GM19240 (cell line): ENCODE measurements at regions not wholly inside any gene's neighbourhood (a gene's known extent, or its start where the extent isn't known, plus 50 kb on each side); places are given as distances from the start of the nearest gene placed in this dataset.

Source experiments
- DNase-seq: peaks from one replicate; pipeline ENCODE4 v3.0.0; 2011; ENCODE audit warnings: low spot score; ENCODE audit not compliant: insufficient read length

DNA sequence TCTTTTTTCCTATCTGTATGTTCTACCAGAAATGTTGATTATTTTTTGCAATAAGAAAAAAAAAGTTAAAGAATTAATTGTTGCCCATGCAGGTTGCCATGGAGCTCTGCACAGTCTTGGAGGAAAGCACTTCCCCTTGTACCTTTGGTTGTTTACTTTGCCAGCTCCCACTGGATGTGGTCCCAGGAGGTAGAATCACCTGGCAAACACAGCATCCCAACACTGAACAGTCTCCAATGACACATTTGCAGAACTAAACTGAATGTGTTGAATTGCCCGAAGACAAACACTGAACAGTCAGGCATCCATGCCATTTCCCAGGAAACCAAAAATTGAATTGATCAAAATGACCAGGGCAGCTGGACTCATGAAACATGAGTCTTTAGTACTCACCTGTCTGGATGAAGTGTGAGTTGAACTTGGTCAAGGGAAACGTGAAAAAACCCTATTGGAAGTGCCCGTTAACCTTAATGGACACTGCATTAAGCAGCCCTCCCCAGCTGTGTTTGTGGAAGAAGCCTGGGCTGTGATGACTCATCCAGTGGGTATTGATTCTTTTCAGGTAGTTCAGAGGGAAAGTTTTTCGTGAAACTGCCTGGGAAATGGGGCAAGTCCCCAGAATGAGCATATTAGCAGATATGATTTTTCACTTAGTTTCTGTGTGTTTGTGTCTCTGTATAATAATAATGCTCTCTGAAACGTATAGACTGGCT lies 284.7 kb upstream of the STT3B start:
- no peak for DNase-seq

DNA sequence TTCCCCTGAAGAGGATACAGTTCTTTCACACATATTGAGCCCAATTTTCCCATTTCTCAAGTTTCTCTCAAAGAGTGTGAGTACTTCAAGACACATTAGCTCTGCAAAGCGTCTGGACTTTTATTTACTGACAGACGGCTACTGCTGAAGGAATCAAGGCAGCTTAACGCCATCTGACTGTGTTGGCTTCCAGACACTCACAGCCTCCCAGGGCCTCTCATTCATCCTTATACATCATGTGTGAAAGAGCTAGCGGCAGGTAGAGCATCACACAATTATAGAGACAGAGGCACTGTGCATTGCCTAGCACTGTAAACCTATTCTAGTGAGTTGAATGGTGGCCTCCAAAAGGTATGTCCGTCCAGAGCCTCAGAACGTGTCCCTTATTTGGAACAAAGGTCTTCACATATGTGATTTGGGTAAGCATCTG lies 284.1 kb upstream of the STT3B start:
- DNase-seq: no peak

DNA sequence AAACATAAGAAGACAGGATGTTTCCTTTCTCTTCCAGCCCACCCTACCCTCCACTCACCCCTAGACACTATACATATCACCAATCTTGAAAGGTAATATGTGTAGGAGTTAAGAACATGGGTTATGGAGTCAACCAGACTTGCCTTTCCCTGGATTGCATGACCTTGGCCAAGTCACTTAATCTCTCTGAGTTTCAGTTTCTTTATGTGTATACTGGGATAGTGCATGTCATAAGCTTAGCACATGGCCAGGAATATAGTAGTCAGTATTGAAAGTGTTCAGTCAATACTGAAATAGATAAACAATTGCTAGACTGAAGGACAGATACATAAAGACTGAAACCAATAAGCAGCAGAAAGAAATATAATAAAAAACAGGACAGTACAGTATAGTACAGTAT lies 283.2 kb upstream of the STT3B start:
- DNase-seq: no peak

DNA sequence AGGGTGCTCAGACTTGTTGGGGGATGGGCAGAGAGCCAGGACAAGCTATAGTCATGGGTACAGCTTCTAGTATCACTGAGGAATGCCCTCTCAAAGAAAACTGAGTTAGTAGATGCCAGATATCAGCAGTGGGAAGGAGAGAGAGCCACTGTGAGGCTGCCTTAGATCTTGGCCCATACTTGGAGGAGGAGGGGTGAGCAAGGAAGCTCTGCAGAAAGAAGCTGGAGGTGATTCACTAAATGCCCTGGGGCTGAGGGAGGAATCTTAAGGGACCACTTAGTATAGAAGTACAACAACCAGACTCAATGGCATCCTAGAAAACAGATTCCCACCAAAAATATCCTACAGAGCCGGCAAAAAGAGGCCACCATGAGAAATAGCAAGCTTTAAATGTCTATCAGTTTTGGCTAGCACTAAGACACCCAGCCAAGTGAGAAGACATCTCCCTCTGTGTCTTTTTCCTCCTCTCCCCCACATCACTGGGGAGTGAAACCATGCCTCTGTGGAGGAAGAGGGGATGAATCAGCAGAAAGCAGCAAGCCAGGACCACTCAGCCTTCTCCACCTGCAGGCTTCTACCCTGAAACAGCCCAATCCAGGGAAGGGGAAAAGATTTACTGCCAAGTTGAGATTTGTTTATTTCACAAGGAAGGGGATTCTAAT lies 282.5 kb upstream of the STT3B start:
- DNase-seq: no peak

DNA sequence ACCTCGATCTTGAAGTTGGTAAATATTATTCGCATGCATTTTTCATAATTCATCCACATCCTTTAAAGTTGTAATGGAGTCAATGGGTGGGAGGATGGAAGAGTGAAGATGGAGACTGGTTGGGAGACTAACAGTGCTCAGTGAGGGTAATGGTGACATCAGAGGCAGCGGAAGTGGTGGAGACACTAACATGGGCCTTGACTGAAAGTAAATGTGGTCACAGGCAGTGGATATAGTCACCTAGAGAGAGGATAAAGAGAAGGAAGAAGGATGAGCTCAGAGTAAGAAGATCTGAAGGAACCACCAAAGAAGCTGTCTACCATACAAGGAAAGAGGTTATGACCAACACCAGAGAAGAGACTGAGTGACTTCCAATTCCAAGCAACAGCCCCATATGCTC lies 281.6 kb upstream of the STT3B start:
- no peak for DNase-seq

DNA sequence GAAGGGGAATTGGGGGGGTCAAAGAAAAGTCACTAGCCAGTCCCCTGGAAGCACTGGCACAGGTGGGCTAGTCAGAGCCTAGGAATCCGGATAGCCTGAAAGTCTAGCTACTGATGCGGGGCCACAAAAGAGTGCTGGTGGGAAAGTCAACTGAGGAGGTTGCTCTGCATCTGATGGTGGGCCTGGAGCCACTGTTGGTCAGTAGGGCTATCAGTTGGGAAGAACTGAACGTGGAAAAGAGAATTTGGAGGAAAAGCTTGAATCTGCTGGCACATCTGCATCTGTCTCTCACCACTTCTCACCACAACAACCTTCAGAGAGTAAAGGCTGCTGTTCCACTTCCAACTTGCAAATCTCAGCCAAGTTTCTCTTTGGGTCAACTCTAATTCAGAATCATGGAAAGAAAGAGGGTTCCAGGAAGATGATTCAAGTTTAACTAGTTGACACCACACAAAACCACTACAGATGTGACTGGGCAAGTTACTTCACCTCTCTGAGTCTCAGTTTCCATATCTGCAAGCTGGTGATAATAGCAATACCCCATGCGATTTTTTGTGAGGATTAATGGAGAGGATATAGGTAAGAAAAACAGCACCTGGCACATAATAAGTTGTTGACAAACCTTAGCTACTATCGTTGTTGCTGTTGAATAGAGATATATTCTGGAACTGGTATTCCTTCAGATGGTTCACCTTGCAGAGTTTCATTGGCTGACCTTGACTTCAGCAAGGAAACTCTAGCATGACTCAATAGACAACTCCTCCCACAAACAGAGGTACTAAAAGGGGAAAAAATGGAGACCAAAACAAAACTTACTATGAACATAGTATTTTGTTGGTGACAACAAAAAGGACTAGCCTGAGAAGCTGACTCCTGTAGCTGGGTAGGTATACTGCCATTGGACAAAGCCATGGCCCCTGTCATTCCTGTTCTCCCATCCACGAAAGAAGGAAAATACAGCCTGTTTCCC lies 280.2 kb upstream of the STT3B start:
- DNase-seq: no peak

DNA sequence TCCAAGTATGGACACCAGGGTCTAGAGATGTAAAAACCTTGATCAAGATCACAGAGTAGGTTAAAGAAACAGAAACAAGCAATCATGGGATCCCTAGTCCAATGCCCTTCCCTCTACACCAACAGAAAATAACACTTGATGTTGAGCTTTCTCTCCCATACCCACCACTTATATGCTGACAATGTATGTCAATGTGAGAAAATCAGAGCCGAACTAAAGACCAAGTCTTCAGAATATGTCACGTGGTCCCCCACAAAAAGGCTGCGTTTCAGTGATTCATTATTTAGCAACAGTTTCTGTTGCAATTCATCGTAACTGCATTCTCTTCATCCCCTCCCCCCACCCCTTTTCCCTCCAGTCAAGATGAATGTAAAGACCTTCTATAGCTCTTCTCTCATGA lies 278.9 kb upstream of the STT3B start:
- no peak for DNase-seq

DNA sequence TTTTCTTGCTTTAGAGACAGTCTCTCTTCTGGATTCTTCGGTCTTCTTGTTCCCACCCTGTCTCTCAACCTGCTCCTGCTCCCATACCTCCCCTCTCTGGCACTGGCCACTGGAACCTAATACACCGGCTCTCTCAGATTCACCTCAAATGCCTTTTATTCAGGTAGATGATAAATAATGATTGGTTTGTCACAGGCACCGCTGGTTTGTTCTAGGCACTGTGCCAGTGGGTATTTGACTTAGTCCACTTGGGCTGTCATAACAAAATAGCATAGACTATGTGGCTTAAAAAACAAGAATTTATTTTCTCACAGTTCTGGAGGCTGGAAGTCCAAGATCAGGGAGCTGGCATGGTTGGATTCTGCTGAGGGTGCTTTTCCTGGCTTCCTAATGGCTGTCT lies 278.2 kb upstream of the STT3B start:
- no peak for DNase-seq

DNA sequence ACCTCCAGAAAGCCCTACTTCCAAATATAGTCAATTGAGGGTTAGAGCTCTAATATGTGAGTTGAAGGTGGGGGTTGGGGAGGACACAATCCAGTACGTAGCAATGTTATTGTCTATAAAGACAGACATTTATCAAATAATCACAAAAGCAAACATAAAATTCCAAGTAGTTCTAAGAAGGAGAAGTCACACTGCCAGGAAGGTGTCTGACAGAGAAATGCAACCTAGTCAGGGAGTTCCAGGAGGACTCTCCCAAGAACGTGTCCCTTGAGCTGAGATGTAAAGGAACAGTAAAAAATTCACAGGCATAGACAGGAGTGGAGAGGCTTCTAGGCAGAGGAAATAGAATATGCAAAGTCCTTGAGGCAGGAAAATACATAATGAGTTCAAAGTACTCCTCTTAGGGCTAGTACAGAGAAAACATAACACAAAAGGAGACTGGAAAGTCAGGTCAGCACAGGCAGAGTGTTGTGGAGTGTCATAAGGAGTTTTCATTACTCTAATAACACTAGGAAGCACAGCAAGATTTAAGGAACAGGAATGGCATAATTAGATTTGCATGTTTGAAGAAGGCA lies 277.6 kb upstream of the STT3B start:
- no peak for DNase-seq

DNA sequence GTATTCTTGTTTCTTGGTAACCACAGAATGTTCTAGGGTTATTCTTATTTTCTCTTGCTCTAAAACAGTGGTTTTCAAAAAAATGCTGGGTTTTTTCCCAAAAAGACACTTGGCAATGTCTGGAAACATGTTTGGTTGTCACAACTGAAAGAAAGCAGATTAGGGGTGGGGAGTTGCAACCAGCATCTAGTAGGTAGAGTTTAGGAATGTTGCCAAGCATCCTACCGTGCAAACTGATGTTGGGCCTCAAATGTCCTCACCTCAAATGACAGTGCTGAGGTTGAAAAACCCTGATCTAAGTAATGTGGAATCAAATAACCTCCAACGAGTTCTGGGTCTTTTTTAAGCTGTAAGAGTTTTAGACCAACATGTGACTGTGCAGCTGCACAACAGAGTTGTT lies 270.5 kb upstream of the STT3B start:
- DNase-seq: no peak

DNA sequence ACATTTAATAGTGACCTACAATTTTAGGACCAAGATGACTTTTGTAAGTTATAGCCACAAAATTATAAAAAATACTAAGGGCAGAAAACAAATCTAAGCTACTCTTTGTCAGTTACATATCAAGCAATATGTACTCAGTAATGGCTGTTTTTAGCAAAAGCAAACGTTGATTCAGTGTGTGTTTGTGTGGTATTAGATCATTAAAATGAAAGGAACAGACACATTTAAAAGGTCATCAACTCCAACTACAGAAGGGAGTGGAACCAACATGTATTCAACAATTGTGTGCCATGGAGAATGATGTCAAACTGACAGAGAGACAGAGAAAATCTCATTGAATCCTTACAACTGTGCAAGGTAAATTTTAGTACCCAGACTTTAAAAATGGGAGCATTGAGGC lies 268.8 kb upstream of the STT3B start:
- DNase-seq: no peak

DNA sequence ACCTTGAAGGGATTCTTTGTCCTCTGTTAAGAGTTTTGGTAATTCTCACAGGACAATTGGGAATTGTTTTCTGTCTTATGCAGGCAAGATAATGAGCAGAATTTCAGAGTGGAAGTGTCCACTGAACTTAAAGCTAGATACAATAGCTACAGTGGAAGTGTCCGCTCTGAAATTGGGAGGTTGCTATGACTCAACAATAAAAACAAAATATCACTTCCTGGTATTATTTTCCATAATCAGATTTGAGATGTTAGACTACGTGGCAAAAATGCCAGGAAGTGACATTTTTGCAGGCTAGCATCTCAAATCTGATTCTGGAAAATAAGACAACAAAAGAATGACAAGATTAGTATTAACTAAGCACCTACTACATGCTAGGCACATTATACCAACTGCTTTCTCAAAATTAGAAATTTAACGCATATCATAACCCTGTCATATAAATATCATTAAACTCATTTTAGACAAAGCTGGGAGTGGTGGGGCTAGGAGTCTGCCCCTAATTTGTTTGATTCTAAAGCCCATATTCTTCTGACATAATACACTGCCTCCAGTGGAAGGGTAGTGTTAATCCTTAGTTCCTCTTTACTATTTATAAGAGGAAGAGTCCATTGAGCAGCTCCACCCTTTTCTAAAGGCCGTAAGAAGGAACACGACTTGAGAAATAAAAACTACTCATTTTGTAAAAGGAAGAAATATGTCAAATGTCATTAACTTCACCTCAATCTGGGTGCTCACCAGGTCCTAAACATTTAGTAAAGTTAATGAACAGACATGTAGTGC lies 266.9 kb upstream of the STT3B start:
- DNase-seq: no peak

DNA sequence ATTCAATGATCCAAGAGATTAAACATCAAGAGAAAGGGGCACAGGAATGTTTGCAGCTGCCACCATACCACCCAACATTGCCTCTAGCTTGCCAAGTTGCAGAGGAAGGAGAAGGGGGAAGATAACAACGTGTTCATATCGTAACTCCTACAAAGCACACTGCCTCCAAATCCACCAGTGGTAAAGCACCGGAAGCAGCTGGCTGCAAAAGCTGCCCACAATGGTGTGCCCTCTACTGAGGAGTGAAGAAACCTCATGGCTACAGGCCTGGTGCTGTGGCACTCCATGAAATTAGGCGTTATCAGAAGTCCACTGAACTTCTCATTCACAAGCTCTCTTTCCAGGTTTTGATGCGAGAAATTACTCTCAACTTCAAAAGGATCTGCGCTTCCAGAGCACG lies 263.9 kb upstream of the STT3B start:
- DNase-seq: no peak

DNA sequence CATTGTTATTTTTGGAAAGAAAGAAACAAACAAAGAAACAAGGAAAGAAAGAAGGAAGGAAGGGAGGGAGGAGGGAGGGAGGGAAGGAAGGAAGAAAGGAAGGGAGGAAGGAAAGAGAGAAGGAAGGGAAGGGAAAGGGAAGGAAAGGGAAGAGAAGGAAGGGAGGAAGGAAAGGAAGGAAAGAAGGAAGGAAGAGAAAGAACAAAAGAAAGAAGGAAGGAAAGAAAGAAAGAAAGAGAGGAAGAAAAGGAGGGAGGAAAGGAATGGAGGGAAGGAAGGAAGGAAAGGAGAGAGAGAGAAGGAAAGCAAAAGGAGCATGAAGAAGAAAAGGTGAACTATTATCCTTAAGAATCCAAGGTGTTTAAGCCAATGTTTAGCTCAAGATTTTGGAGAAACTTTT lies 262.7 kb upstream of the STT3B start:
- no peak for DNase-seq

DNA sequence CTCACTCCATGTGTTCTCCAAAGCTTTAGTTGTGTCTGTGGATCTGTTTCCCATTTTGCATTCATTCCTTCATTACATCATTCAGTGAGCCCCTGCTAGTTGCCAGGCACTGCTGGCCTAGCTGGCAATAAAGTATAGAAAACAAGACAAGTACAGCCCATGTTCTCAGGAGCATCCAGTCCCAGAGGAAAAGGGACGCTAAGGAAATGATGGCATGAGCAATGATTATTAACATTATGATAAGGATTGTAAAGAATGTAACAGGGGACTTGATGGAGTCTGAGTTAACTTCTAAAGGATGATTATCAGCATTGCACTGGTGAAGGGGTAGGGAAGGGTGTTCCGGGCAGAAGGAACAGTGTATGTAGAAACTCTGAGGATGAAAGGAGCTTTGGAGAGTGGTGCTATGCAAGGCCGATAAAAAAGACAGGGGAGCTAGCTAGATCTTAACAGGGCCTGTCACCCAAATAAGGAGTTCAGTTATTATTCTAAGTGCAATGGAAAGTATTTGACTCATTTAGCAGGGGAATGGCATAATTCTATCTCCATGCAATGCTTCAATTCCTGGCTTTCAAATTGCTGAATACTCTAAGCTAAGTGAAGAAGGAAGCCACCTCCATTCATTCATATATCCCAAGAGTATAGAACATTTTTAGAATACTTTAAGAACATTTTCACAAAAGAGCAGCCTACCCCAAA lies 258.2 kb upstream of the STT3B start:
- DNase-seq: no peak

DNA sequence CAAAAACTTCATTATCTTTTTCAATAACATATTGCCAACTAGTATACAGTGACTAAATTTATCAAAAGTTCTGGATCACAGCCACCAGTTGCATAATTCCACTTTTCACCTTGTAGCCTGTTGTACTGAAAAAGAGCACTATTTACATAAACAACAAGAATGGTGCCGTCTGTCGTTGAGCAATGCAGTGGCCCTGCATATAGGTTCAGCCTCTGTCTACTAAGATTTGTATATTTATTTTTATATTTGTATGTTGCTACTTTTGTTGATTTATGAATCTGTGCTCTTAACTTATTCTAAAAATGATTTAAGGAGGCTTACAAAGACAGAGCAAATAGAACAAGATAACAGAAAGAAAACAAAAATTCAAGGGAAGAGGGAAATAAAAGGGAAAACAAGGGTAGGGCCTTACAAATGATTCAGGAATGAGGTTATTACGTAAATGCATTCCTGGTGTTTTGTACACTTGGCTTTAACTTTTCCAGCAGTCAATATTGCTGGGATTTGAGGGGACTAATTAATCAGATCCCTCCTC lies 257.6 kb upstream of the STT3B start:
- no peak for DNase-seq

DNA sequence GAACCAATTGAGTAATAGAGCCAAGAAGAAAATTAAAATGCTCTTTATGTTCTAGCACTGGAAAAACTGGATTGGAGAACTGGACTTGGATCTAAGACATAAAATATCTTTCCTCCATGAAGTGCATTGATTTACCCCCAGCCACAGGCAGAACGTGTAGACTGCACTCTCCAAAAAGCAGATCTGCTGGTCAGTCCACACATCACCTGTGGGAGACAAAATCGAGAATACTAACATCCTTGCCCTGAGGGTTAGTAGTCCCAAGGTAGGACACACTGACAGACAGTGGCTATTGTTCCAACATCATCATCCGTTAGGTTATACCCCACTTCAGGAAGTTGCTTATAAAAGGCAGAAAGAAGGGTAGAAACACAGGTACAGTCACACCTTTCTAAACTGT lies 257.1 kb upstream of the STT3B start:
- no peak for DNase-seq

DNA sequence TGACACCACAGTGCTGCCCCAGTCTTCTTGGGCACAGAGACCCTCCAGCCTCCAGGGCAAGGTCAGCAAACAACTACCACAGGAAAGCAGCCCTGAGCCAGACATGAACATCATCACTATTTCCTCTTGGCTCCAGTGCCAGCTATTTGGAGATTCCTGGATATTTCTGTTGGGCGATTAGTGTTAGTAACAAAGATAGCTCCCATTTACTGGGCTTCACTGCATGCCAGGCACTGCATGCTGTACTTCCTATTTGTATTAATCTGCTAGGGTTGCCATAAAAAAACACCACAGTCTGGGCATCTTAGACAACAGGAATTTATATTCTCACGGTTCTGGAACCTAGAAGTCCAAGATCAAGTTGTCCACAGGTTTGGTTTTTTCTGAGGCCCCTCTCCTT lies 255.1 kb upstream of the STT3B start:
- no peak for DNase-seq

DNA sequence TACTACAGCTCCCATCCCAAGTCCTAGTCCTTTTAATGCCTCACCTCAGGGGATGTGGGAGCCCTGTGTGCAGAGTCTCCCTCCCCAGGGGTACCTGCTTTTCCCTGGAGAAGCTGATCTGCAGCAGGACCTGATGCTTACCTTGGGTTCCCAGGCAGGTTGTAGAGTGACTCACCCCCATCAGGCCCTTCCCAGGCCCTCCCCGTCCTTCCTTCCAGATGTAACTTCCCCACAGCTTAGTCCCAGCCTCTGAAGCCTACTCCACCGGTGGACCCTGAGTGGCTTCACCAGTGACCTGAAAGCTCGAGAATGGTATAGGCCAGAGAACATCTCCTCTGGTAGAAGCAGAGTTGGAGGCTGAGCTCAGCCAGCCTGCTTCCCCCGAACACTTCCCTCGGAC lies 254.2 kb upstream of the STT3B start:
- DNase-seq: no peak

DNA sequence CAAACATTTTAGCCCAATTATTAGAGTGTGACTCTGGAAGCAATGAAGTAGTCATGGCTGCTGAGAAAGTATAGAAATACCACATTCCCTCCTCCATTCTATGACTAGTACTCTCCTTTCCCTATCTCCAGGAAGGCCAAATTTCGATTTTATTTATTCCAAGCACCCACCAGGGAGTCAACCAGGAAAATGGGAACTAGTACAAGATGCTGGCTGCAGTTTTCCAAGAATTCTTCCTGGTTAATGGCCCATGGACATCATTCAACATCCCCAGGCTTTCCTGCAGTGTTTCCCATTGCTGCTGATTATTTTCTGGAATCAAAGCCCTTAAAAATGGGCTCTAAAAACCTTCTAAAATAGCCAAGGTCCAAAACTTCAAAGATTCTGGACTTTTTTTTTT lies 247.9 kb upstream of the STT3B start:
- DNase-seq: no peak
